NCI-H2227 treated with DMSO at 0.1 percent for 48 hours (cell line): ENCODE measurements at regions not wholly inside any gene's neighbourhood (a gene's known extent, or its start where the extent isn't known, plus 50 kb on each side); places are given as distances from the start of the nearest gene placed in this dataset.
"Not testable (repeated sequence)": the region's sequence is repeated elsewhere in the genome, so short reads cannot be mapped to it uniquely, and the experiment has no call there.

Source experiments
- DNase-seq: peaks from one replicate; lab custom pipeline; 2025; lab: John Stamatoyannopoulos, UW

DNA sequence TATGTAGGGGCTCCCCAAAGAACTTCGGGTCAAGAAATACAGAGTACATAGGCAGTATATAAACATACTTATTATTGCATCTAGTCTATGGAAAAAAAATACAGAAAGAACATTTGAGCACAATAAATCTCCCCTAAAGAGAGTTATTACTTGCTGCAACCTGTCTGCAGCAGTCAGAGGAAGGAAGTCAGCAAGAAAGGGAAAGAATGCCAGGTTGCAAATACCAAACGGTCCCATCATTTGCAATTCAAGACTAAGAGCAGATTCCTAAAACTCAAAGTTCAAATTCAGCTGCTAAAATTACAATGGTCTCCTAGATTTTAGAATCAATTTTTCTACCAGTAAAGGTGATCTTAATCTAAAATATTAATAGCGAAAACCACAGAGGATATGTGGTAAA lies 236.2 kb upstream of the NUDT6 start:
- no peak for DNase-seq

- no peak for DNase-seq
Measured at GRCh38 chr4:123159479-123159878, 237.1 kb upstream of the NUDT6 start.

DNA sequence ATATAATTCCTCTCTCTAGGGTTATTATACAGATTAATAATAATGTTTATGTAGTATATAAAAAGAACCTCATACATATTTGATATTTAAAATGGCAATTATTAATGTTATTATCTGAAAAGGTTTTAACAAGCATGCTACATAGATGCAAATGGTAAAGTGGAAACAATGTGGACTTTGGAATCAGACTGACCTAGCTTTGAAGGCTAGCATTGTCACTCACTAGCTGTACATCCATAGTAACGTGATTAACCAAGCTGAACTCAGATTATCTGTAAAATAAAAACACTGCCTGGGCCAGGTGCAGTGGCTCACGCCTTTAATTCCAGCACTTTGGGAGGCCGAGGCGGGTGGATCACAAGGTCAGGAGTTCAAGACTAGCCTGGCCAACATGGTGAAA lies 233.7 kb upstream of the SPRY1 start:
- DNase-seq: no peak

- no peak for DNase-seq
Measured at GRCh38 chr4:123163501-123163900, 233.1 kb upstream of the SPRY1 start.

- DNase-seq: no peak
Measured at GRCh38 chr4:123166023-123166422, 230.6 kb upstream of the SPRY1 start.

- DNase-seq: no peak
Measured at GRCh38 chr4:123167931-123168330, 228.7 kb upstream of the SPRY1 start.

DNA sequence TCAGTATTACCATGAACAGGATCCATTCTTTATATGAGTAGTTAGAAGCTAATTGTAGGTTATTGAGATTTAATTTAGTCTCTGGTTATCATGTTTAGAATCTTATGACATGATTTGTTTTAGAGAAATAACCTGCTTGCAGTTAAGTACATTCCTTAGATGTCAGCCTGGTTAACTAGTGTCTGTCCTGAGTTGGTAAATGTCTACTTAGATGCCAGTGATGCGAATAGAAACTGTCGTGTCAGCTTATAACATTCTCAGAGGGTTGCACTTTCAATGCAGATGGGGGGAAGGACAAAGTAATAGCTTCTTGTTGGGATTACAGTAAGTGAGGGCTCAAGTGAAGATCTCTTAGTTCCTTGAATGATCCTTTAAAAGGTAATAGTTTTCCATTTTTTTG lies 227.8 kb upstream of the SPRY1 start:
- DNase-seq: no peak

DNA sequence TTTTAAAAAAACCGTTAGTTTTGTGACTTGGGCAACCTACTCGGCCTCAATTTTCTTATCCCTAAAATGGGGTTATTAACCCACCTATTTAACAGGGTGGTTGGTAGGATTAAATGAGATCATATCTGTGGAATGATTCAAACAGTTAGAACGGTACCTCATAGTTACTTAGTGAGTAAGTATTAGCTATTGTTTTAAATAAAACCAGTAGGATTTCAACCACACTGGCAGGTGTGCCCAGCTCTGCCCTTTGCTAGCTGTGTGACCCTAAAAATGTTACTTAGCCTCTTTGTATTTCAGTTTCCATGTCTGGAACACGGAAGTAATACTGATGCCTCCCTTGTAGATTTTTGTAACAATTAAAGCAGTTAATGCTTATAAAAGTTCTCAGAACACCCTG lies 225.8 kb upstream of the SPRY1 start:
- DNase-seq: no peak

GRCh38 chr4:123176605-123177004 lies 220.0 kb upstream of the SPRY1 start:
- no peak for DNase-seq

GRCh38 chr4:123182289-123182688 lies 214.3 kb upstream of the SPRY1 start:
- DNase-seq: no peak

- no peak for DNase-seq
Measured at GRCh38 chr4:123183308-123183707, 213.3 kb upstream of the SPRY1 start.

GRCh38 chr4:123183754-123184153 lies 212.8 kb upstream of the SPRY1 start:
- not testable (repeated sequence) for DNase-seq

DNA sequence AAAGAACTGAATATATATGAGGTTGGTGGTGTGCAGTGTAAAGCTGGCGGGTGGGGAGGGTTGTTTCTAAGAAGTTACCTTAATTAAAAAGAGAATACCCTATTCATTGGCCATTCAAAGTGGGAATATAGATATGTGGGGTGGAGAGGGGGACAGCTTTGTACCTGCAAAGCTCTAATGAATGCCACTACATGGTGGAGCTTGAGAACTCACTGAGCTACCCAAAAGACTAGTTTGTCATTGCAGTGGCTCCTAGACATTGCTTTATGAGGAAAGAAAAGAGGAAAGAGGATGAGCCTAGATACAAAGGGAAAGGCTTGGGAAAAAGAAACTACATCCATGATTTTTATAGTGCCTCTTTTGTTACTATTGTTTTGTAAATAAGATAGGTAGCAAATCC lies 209.9 kb upstream of the SPRY1 start:
- no peak for DNase-seq

DNA sequence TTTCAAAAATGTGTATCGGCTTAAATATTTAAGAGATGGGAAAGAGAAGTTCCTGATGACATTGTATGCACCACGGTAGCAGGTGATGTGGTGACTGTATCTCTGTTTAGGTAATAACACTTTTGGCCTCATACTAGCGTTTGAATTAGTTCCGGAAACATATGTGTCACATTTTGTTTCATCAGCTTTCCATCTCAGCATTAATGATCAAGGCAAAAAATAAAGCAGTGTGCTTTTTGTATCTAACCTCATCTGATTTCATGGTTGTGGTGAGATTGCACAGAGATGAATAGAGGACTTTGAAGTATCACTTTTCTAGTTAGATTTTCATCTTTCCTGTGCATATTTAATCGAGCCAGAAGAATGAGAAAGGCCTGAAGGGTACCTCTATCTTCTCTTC lies 206.4 kb upstream of the SPRY1 start:
- no peak for DNase-seq

- DNase-seq: no peak
Measured at GRCh38 chr4:123191728-123192127, 204.9 kb upstream of the SPRY1 start.

DNA sequence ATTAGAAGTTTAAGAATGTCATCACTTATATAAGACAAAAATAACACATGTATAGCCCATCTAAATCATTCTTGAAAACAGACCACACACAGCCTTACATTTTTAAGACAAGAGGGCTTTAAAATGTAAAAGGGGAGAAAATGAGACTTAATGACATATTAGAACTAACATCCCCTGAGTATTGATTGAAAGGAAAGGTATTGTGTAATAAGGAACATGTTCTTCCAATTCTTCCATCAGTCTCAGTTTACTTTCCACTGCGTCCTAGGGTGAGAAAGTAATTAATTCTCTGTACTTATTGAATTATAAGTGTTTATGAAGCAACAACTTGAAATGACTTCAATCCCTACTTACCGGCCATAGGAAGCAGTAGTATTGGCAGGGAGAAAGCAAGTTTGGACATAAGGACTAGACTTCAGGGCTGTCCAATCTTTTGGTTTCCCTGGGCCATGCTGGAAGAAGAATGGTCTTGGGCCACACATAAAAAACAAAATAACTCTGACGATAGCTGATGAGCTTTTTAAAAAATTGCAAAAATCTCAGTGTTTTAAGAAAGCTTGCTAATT lies 202.7 kb upstream of the SPRY1 start:
- DNase-seq: no peak

DNA sequence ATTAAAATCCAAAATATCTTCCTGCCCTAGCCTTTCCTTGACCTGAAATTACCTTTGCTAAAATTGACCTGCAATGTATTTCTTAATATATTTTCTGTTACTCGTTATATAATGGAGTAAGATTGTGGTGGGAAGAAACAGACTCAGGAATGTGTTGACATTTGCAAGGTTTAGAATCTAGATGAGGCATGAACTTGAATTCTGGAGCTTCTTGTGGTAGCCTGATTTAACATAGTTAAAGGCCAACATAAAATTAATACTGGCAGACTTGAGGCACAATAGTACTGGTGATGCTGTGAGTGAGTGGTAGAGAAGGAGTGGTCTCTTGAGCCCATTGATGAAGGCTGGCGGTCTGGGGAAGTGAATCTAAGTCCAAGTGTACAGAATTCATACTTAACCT lies 197.9 kb upstream of the SPRY1 start:
- DNase-seq: no peak

- no peak for DNase-seq
Measured at GRCh38 chr4:123200051-123200940, 196.3 kb upstream of the SPRY1 start.

GRCh38 chr4:123204737-123205136 lies 191.9 kb upstream of the SPRY1 start:
- DNase-seq: no peak

- DNase-seq: no peak
Measured at GRCh38 chr4:123206016-123206415, 190.6 kb upstream of the SPRY1 start.

DNA sequence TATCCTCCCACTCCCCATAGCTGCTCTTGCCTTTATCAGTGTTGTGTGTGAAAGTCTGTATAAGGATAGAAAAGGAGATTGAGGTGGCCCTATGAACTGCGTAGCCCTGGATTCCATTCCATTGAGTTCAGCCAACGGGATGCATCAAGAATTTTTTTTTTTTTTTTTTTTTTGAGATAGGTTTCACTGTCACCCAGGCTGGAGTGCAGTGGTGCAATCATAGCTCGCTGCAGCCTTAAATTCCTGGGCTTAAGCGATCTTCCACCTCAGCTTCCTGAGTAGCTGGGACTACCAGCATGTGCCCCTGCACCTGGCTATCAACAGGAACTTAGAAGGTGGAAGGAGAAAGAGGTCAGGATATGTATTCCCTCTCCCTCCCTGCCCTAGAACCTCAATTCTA lies 187.2 kb upstream of the SPRY1 start:
- no peak for DNase-seq

GRCh38 chr4:123215536-123215935 lies 181.1 kb upstream of the SPRY1 start:
- no peak for DNase-seq

DNA sequence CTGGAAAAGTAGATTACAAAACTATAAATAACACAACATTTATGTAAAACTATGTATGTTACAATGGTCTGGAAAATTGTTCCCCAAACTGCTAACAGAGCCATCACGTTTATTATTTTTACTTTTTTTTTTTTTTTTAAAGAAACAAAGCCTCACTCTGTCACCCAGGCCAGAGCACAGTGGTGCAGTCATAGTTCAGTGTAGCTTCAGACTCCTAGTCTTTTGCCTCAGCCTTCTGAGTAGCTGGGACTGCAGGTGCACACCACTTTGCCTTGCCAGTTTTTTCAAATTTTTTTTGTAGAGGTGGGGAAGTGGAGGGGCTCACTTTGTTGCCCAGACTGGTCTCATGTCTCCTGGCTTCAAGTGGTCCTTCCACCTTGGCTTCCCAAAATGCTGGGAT lies 180.1 kb upstream of the SPRY1 start:
- DNase-seq: no peak

DNA sequence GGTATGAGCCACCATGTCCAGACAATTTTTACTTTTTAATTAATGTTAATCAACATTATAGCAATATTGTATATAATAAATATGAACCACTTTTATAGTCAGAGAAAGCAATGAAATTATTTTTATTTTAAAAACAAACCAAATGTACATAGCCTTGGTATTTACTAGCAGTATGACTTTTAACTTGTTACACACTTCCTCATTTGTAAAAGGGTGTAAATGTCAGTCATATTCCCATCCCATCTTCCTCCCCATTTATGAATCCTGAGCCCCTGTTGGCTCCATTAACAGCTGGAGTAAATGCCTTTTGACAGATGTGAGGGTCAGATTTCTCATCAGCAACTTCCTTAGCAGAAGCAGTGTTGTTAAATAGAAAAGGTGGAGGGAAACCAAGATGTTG lies 179.6 kb upstream of the SPRY1 start:
- no peak for DNase-seq
